Ascending aorta (tissue), 2 donors: ENCODE measurements at regions not wholly inside any gene's neighbourhood (a gene's known extent, or its start where the extent isn't known, plus 50 kb on each side); places are given as distances from the start of the nearest gene placed in this dataset.

Source experiments
- DNase-seq, 2 donors: peaks; one replicate each; pipeline ENCODE4 v3.0.0-alpha.2; 2019; ENCODE audit warnings: low spot score in 2 of 2
- H3K27ac ChIP-seq, 2 donors: fragments of 200-600 bp; sonication (generic); one replicate each; pipeline ENCODE4 v1.5.1; 2016 to 2017; ENCODE audit warnings: mild to moderate bottlenecking in 1 of 2
- H3K27me3 ChIP-seq: fragments of 200-600 bp; sonication (generic); one replicate; pipeline ENCODE4 v1.5.1; 2017
- H3K36me3 ChIP-seq, 2 donors: fragments of 200-600 bp; sonication (generic); one replicate each; pipeline ENCODE4 v1.5.1; 2016
- H3K4me1 ChIP-seq, 2 donors: fragments of 200-600 bp; sonication (generic); one replicate each; pipeline ENCODE4 v1.5.1; 2016 to 2017; ENCODE audit warnings: mild to moderate bottlenecking in 1 of 2
- H3K4me3 ChIP-seq, 2 donors: fragments of 200-600 bp; sonication (generic); one replicate each; pipeline ENCODE4 v1.5.1; 2016 to 2017; ENCODE audit warnings: mild to moderate bottlenecking in 1 of 2
- H3K9me3 ChIP-seq, 2 donors: fragments of 200-600 bp; sonication (generic); one replicate each; pipeline ENCODE4 v1.5.1; 2016
- intact Hi-C: fragments of 100-400 bp; cut with DNase I; formaldehyde crosslinking; loops from one replicate; pipeline ENCODE4 v1.15.1; 2023
- TF ChIP-seq, protein P1 (sequence below), 3 experiments: fragments of 200-600 bp in 2 of 3; fragments of 450-650 bp in 1 of 3; sonication (generic) in 2 of 3; IDR thresholded peaks; one replicate each; pipeline ENCODE4 v1.5.1; 2016 to 2019; ENCODE audit warnings: antibody characterized with exemption in 3 of 3, mild to moderate bottlenecking in 1 of 3, moderate library complexity in 1 of 3

DNA sequence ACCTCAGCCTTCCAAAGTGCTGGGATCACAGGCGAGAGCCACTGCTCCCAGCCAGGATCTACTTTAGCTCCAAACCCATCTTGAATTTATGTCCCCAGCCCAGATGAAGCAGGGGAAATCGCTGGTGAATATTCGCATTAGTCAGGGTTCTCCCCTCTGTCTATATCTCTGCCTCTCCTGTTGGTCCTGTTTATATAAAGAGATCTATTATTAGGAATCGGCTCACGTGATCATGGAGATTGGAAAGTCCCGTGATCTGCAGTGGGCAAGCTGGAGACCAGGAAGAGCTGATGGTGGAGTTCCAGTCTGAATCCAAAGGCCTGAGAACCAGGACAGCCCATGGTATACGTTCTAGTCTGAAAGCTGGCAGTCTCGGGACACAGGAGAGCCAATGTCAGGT lies 382.8 kb downstream of the SEC14L1 start:
- intact Hi-C loops = no loop called here
- Histone ChIP-seq H3K36me3 (no peaks in the 10 kb centered on the region), H3K27ac (no peak overlapping the region), H3K27me3 (no peaks in the 10 kb centered on the region), H3K4me3 (no peak overlapping the region), H3K4me1 (peaks cover 0 to 2% of the 10 kb centered on the region in 2 donors), H3K9me3 (no peaks in the 10 kb centered on the region)
- TF ChIP-seq, protein P1, sequence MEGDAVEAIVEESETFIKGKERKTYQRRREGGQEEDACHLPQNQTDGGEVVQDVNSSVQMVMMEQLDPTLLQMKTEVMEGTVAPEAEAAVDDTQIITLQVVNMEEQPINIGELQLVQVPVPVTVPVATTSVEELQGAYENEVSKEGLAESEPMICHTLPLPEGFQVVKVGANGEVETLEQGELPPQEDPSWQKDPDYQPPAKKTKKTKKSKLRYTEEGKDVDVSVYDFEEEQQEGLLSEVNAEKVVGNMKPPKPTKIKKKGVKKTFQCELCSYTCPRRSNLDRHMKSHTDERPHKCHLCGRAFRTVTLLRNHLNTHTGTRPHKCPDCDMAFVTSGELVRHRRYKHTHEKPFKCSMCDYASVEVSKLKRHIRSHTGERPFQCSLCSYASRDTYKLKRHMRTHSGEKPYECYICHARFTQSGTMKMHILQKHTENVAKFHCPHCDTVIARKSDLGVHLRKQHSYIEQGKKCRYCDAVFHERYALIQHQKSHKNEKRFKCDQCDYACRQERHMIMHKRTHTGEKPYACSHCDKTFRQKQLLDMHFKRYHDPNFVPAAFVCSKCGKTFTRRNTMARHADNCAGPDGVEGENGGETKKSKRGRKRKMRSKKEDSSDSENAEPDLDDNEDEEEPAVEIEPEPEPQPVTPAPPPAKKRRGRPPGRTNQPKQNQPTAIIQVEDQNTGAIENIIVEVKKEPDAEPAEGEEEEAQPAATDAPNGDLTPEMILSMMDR (IDR thresholded peaks at IDR 0.05) = no peak
- no peak for DNase-seq

DNA sequence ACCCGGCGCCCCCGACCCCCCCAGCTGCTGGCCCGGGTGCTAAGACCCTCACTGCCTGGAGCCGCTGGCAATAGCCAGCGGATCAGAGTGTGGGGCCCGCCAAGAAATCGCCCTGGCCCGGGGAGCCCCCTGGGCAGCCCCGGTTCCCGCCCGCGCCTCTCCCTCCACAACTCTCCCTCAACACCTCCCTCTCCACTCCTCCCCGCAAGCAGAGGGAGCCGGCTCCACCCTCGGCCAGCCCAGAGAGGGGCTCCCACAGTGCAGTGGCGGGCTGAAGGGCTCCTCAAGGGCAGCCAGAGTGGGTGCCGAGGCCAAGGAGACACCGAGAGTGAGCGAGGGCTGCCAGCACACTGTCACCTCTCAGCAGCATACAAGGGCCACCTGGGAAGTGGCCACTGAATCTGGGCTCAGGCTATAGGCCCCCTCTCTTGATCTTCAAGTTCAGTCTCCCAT lies 385.5 kb downstream of the SEC14L1 start:
- intact Hi-C loops = no loop called here
- no peak overlapping the region for H3K27ac ChIP-seq
- no peak for DNase-seq

DNA sequence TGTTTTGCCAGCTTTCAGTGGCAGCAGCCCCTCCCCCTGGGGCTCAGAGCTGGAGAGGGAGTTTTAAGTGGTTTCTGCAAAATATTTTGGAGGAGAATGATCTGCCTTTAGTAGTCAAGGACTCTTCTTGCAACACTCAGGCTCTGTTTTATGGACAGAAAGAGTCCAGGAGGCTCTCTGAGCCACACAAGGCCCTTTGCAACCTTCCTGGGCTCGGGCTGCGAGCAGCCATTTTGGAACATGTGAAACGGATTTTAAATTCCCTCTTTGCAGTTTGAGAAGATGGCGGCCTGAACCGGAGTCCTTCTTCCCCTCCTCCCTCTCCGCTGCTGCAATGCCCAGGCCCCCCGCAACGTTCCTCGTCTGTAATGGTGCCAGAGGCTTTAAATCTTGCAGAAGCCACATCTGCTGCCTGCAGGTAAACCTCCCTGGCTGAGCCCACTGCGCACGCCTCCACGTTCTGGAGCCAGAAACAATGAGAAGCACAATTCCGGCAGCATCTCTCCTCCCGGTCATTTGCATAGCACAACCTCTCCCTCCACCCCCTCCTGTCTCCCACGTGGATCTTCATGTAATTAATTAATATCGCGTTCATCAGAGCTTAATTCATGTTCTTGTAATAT lies 386.1 kb downstream of the SEC14L1 start:
- Histone ChIP-seq H3K27ac (no peak overlapping the region), H3K4me1 (peaks cover 0 to 6% of the 10 kb centered on the region in 2 donors), H3K27me3 (no peaks in the 10 kb centered on the region), H3K36me3 (no peaks in the 10 kb centered on the region), H3K9me3 (no peaks in the 10 kb centered on the region), H3K4me3 (no peak overlapping the region)
- no peak for DNase-seq
- TF ChIP-seq, protein P1 (IDR thresholded peaks at IDR 0.05) = no peak
- intact Hi-C loops = no loop called here

More for the DNA sequence above, 385.5 kb downstream of the SEC14L1 start:
- H3K9me3 ChIP-seq = no peaks in the 10 kb centered on the region
- TF ChIP-seq, protein P1 (IDR thresholded peaks at IDR 0.05) = no peak
- no peaks in the 10 kb centered on the region for H3K36me3 ChIP-seq
- H3K4me3 ChIP-seq = no peak overlapping the region
- no peaks in the 10 kb centered on the region for H3K27me3 ChIP-seq
- peaks cover 0 to 6% of the 10 kb centered on the region in 2 donors for H3K4me1 ChIP-seq

DNA sequence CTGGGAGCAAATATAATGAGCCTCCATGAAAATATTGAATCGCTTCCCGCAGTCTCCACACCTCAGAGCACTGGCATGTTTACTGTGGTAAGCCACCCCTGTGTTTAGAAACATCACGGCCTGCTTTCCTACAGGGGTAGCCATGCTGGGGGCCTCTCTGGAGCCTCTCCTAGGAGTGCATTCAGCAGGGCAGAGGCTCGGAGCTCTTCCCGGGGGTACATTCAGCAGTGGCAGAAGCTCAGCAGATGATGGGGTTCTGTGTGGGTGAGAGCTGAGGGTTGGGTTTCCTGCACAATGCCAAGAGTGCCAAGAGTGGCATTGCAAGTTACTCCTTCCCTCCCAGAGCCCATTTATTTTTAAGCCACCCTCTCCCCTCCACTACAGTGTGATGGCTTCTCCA lies 386.6 kb downstream of the SEC14L1 start:
- intact Hi-C loops = no loop called here
- H3K27ac ChIP-seq = no peak overlapping the region
- TF ChIP-seq, protein P1 (IDR thresholded peaks at IDR 0.05) = no peak
- H3K9me3 ChIP-seq = no peaks in the 10 kb centered on the region
- H3K27me3 ChIP-seq = no peaks in the 10 kb centered on the region
- H3K4me1 ChIP-seq = peaks cover 0 to 6% of the 10 kb centered on the region in 2 donors
- H3K36me3 ChIP-seq = no peaks in the 10 kb centered on the region
- no peak overlapping the region for H3K4me3 ChIP-seq
- DNase-seq = no peak

DNA sequence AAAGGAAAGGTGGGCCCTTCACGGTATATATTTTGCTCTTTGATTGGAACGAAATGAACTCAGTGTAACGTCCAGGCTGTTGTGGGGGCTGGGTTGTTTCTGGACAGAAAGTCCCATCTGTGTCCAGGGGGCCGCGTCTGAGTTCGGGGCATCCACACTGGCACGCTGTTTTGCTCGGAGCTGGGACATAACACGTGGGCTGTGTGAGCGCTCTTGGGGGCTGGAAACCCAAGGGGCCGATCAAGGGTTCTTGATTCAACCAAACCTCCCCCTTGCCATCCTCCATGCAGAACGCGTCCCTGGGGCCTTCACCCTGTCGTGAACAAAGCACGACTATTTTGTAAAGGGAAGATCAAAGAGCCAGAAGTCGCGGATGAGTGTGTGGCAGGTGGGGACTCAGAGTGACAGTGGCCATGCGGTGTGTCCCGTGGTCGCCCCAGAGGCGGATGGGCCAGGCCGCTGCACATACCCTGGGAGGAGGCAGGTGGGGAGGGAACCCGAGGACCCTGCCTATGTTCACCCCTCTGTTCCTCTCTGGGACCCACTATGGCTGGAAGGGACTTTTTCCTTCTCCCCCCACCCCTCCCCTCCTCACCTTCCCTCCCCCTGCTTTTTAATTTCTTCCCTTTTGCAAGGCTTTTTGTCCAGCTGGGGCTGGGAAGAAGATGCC lies 387.2 kb downstream of the SEC14L1 start:
- TF ChIP-seq, protein P1 (IDR thresholded peaks at IDR 0.05) = no peak
- Histone ChIP-seq H3K27me3 (no peaks in the 10 kb centered on the region), H3K27ac (no peak overlapping the region), H3K36me3 (no peaks in the 10 kb centered on the region), H3K4me3 (peak overlapping the region; percentile 34 to 48), H3K9me3 (no peaks in the 10 kb centered on the region), H3K4me1 (peaks cover 0 to 6% of the 10 kb centered on the region in 2 donors)
- intact Hi-C loops = no loop called here
- DNase-seq = no peak
